CD4-positive, alpha-beta T cell (primary cell): ENCODE measurements at regions not wholly inside any gene's neighbourhood (a gene's known extent, or its start where the extent isn't known, plus 50 kb on each side); places are given as distances from the start of the nearest gene placed in this dataset.

Experiments
- ATAC-seq: fragments of 200-7000 bp; cut with Tn5 transposase; one replicate; pipeline ENCODE4 v1.10.0; 2022; ENCODE audit warnings: mild to moderate bottlenecking; ENCODE audit not compliant: poor library complexity
- CTCF ChIA-PET: fragments of 350-600 bp; sonication (Branson Sonifier 250); formaldehyde crosslinking; loops from one replicate; lab custom pipeline; 2021; ENCODE audit warnings: antibody characterized with exemption, inconsistent platforms; lab: Charles Lee
- POLR2A ChIA-PET: fragments of 350-600 bp; sonication (Branson Sonifier 250); formaldehyde crosslinking; loops from one replicate; lab custom pipeline; 2021; ENCODE audit warnings: antibody characterized with exemption, inconsistent platforms; lab: Charles Lee
- DNase-seq, 14 experiments: peaks; one replicate each; pipeline ENCODE4 v3.0.0-alpha.2; 2013 to 2020; ENCODE audit warnings: mixed read lengths in 2 of 14
- H3K27ac ChIP-seq, 2 donors: one replicate each; pipeline versions ENCODE4 v1.5.1 to v1.7.0; 2013; ENCODE audit warnings: low read length in 2 of 2, low read depth in 1 of 2, mild to moderate bottlenecking in 1 of 2
- H3K27me3 ChIP-seq, 2 experiments: 1 replicate in 1 of 2; 2 replicates in 1 of 2; pipeline versions ENCODE4 v1.6.1 to v1.7.0; 2013; ENCODE audit warnings: low read length in 2 of 2, control low read depth in 1 of 2, mild to moderate bottlenecking in 1 of 2, moderate library complexity in 1 of 2; ENCODE audit not compliant: insufficient read depth in 2 of 2, control insufficient read depth in 1 of 2
- H3K36me3 ChIP-seq: one replicate; pipeline ENCODE4 v1.6.1; 2013; ENCODE audit warnings: low read length, control low read depth; ENCODE audit not compliant: insufficient read depth
- H3K4me1 ChIP-seq: one replicate; pipeline ENCODE4 v1.6.1; 2013; ENCODE audit warnings: low read length, control low read depth; ENCODE audit not compliant: insufficient read depth
- H3K4me3 ChIP-seq: one replicate; pipeline ENCODE4 v1.5.1; 2013; ENCODE audit warnings: mild to moderate bottlenecking, low read length, moderate library complexity
- H3K9me3 ChIP-seq, 2 experiments: 1 replicate in 1 of 2; 2 replicates in 1 of 2; pipeline versions ENCODE4 v1.6.1 to v1.7.0; 2013; ENCODE audit warnings: low read length in 2 of 2, mild to moderate bottlenecking in 2 of 2, control low read depth in 1 of 2, moderate library complexity in 1 of 2; ENCODE audit not compliant: control insufficient read depth in 1 of 2, insufficient read depth in 1 of 2
- H3K27ac Mint-ChIP-seq: one replicate; pipeline ENCODE4 v1.8.0; 2020; ENCODE audit warnings: mixed read lengths
- H3K27me3 Mint-ChIP-seq: one replicate; pipeline ENCODE4 v1.8.0; 2021; ENCODE audit warnings: mixed read lengths
- H3K36me3 Mint-ChIP-seq: one replicate; pipeline ENCODE4 v1.8.0; 2021; ENCODE audit warnings: low read depth, mixed read lengths
- H3K4me1 Mint-ChIP-seq: one replicate; pipeline ENCODE4 v1.8.0; 2021; ENCODE audit warnings: low read depth, mixed read lengths
- H3K4me3 Mint-ChIP-seq: one replicate; pipeline ENCODE4 v1.8.0; 2020; ENCODE audit warnings: mild to moderate bottlenecking, mixed read lengths
- H3K9me3 Mint-ChIP-seq: one replicate; pipeline ENCODE4 v1.8.0; 2020; ENCODE audit warnings: mixed read lengths
- CTCF ChIP-seq: fragments of 200-600 bp; IDR thresholded peaks from one replicate; pipeline ENCODE4 v1.8.0; 2022; ENCODE audit warnings: antibody characterized with exemption, mild to moderate bottlenecking
- intact Hi-C, 2 experiments: fragments of 100-400 bp; cut with DNase I in 1 of 2; cut with micrococcal nuclease in 1 of 2; formaldehyde crosslinking; loops; one replicate each; pipeline versions ENCODE4 v1.15.1 to v1.9.0; 2023 to 2025; cut with DNase I, micrococcal nuclease

GRCh38 chr12:88782351-88782750, 202.1 kb upstream of the KITLG start:
- no peaks in the 10 kb centered on the region for H3K36me3 Mint-ChIP-seq
- no peaks in the 10 kb centered on the region for H3K9me3 ChIP-seq
- no peak overlapping the region for H3K4me3 ChIP-seq
- ATAC-seq (no peak), DNase-seq (no peak)
- H3K27me3 ChIP-seq = no peaks in the 10 kb centered on the region
- no peaks in the 10 kb centered on the region for H3K4me1 Mint-ChIP-seq
- no peaks in the 10 kb centered on the region for H3K4me1 ChIP-seq
- H3K27ac ChIP-seq = no peak overlapping the region
- no peaks in the 10 kb centered on the region for H3K9me3 Mint-ChIP-seq
- no peak for TF ChIP-seq CTCF
- H3K4me3 Mint-ChIP-seq = no peak overlapping the region
- no peaks in the 10 kb centered on the region for H3K36me3 ChIP-seq
- intact Hi-C loops = no loop called here
- ChIA-PET CTCF (no interaction called here), POLR2A (no interaction called here)
- no peak overlapping the region for H3K27ac Mint-ChIP-seq
- H3K27me3 Mint-ChIP-seq = no peaks in the 10 kb centered on the region

GRCh38 chr12:88781909-88782308, 201.6 kb upstream of the KITLG start:
- no peaks in the 10 kb centered on the region for H3K36me3 ChIP-seq
- H3K27ac ChIP-seq = no peak overlapping the region
- ChIA-PET CTCF (no interaction called here), POLR2A (no interaction called here)
- ATAC-seq = no peak
- H3K27ac Mint-ChIP-seq = no peak overlapping the region
- no peak overlapping the region for H3K4me3 Mint-ChIP-seq
- H3K27me3 Mint-ChIP-seq = no peaks in the 10 kb centered on the region
- H3K9me3 ChIP-seq = no peaks in the 10 kb centered on the region
- DNase-seq = no peak
- no peak overlapping the region for H3K4me3 ChIP-seq
- H3K4me1 Mint-ChIP-seq = no peaks in the 10 kb centered on the region
- TF ChIP-seq CTCF = no peak
- no peaks in the 10 kb centered on the region for H3K27me3 ChIP-seq
- H3K4me1 ChIP-seq = no peaks in the 10 kb centered on the region
- no peaks in the 10 kb centered on the region for H3K36me3 Mint-ChIP-seq
- intact Hi-C loops = no loop called here
- no peaks in the 10 kb centered on the region for H3K9me3 Mint-ChIP-seq

- Mint-ChIP-seq H3K27me3 (no peaks in the 10 kb centered on the region), H3K36me3 (no peaks in the 10 kb centered on the region), H3K4me1 (no peaks in the 10 kb centered on the region), H3K4me3 (no peak overlapping the region), H3K9me3 (no peaks in the 10 kb centered on the region), H3K27ac (no peak overlapping the region)
- ChIA-PET POLR2A (no interaction called here), CTCF (no interaction called here)
- no peaks in the 10 kb centered on the region for H3K4me1 ChIP-seq
- DNase-seq = no peak
- H3K36me3 ChIP-seq = no peaks in the 10 kb centered on the region
- H3K27me3 ChIP-seq = no peaks in the 10 kb centered on the region
- no peak for ATAC-seq
- no peak for TF ChIP-seq CTCF
- no peak overlapping the region for H3K27ac ChIP-seq
- H3K9me3 ChIP-seq = no peaks in the 10 kb centered on the region
- intact Hi-C loops = no loop called here
- no peak overlapping the region for H3K4me3 ChIP-seq
Observed at GRCh38 chr12:88778064-88778463, 197.8 kb upstream of the KITLG start.
